Stimulated activated CD4-positive, alpha-beta T cell treated with anti-CD3 and anti-CD28 coated beads, Interleukin-15, amount 100 ng/mL, for 1 hour (primary cell): ENCODE measurements at regions not wholly inside any gene's neighbourhood (a gene's known extent, or its start where the extent isn't known, plus 50 kb on each side); places are given as distances from the start of the nearest gene placed in this dataset.

Experiments used
- DNase-seq, 2 donors: peaks; one replicate each; pipeline ENCODE4 v3.0.0-alpha.2; 2020; ENCODE audit warnings: low read depth in 1 of 2, low spot score in 1 of 2

DNA sequence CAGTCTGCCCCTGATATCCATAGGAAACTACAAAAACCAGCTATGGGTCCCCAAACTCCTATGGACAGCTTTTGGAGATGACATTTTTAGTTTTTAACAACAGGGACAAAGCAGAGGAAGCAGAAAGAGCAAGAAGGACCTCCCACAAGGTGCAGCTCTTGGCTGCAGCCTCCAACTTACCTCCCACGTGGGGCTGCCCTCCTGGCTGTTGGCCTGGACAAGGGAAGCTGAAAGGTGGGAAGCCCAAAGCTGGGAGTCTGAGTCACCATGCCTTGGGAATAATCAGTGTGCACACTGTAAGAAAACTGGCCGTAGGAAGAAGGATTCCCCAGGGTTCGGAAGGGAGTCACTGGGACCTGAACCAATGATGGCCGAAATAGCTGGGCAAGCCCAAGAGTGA, 51.8 kb upstream of the PAX1 start:
- DNase-seq: no peak

GRCh38 chr20:21643417-21643816, 62.0 kb upstream of the PAX1 start:
- DNase-seq: no peak

DNA sequence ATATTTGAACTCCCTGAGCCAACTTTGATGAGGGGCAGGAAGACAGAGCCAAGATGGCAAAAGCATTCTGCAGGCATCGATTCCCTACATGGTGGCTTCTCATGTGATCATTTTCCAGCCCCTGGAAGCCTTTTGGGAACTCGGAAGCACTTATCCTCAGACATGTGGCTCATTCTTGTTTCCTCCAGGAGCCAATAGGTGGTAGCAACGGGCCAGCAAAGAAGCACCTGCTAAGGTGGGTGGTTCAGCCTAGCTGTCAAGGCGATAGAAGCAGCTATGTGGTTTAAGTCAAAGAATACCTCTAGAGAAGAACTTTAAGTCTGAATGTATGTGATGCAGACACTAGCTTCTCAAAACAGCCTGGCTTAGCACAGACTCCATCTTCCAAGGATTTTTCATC, 64.9 kb upstream of the PAX1 start:
- no peak for DNase-seq

GRCh38 chr20:21633829-21634228, 71.6 kb upstream of the PAX1 start:
- no peak for DNase-seq

DNA sequence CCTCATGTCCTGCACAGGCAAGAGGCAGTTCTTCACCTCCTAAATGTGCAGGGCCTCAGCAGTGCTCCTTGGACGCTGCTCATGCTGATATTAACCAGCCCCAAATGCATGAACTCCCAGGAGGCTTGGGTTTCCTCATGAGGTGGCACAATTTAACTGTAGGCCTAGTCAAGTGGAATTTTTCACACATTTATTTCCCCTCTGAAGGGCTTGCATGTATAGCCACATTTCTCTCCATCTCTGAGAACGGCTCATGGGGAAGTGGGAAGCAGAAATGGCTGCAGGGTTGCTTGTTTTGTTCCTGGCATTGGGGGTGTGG, 72.8 kb upstream of the PAX1 start:
- no peak for DNase-seq

GRCh38 chr20:21632031-21632734, 73.3 kb upstream of the PAX1 start:
- DNase-seq: no peak

- no peak for DNase-seq
Observed at GRCh38 chr20:21628800-21629199, 76.7 kb upstream of the PAX1 start.

DNA sequence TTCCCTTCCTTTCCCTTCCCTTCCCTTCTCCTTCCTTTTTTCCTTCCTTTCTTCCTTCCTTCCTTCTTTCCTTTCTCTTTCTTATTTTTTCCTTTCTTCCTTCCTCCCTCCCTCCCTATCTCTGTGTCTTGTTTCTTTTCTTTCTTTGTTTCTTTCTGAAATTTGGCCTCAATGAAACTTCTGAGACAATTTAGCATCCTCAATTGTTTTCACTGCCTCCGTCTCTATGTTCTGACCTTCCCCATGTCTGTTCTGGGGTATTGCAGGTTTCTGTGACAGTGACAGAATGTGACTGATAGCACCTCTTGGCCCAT, 81.7 kb upstream of the PAX1 start:
- no peak for DNase-seq

DNA sequence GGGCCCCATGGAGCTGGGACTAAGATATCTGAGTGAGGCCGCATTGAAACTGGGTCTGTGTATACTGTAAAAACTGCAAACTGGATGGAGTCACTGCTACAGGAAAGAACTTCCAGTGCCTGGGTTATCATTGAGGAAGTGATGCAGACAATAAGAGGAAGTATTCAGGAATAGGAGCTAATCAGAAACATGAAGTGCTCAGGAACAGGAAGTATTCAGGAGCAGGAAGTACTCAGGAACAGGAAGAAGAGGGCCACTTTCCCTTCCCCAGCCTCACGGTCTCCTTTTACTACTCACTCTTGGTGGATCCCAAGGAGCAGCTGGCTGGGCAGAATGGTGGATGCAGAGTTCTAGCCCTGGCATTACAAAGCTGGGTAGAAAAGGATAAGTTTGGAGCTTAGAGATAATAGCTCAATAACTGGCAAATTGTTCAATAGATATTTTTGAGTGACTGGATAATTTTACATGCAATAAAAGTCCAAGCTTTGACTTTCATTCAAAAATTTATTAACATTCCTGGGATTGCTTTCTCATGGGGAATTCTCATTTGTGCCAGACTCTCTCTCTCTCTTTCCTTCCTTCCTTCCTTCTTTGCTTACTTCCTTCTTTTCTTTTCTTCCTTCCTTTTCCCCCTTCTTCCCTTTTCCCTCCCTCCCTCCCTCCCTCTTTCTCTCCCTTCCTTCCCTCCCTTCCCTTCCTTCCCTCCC, 82.2 kb upstream of the PAX1 start:
- no peak for DNase-seq

- no peak for DNase-seq
Observed at GRCh38 chr20:21622097-21622857, 83.2 kb upstream of the PAX1 start.

DNA sequence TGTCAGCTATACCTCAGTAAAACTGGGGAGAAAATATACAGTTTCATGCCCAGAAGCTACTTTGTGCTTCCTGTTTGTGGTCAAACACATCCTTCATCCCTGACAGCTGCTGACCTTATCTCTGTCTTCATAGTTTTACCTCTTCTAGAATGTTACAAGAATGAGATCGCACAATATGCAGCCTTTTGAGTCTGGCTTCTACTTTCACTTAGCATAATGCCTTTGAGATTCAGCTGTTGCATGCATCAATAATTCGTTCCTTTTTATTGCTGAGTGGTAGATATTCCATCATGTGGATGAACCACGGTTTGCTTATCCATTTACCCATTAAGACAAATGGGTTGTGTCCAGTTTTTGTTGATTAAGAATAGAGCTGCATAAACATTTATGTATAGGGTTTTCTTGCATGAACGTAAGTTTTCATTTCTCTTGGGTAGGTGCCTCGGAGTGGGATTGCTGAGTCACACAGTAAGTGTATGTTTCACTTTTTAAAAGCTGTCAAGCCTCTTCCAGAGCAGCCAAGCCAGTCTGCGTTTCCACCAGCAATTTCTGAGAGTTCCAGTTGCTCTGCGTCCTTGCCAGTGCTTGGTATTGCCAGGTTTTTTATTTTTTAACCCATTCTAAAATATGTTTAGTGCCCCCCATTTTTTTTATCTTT, 86.6 kb upstream of the PAX1 start:
- DNase-seq: no peak

- DNase-seq: peak in 1 of 2 donors; percentile 21
Observed at GRCh38 chr20:21615617-21616080, 89.8 kb upstream of the PAX1 start.

DNA sequence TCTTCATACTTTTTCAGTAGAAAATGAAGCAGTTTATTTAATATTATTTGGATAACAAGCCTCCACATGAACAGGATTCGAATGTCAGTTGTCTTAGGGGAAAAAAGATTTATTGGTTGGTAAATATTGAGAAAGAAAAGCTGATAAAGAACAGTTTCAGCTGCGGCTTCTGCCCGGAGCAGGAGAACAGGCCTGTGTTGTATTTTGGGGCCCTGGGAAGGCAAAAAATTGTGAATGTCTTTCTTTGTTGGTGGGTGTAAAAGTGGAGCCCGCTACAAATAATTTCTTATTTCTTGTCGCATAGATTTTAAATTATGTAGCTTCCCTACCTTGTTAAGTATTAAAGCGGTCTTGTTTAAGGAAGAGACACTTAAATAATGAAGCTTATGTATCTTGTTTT, 90.5 kb upstream of the PAX1 start:
- no peak for DNase-seq

GRCh38 chr20:21613512-21613911, 92.0 kb upstream of the PAX1 start:
- DNase-seq: no peak

- DNase-seq: no peak
Observed at GRCh38 chr20:21609981-21610380, 95.5 kb upstream of the PAX1 start.

DNA sequence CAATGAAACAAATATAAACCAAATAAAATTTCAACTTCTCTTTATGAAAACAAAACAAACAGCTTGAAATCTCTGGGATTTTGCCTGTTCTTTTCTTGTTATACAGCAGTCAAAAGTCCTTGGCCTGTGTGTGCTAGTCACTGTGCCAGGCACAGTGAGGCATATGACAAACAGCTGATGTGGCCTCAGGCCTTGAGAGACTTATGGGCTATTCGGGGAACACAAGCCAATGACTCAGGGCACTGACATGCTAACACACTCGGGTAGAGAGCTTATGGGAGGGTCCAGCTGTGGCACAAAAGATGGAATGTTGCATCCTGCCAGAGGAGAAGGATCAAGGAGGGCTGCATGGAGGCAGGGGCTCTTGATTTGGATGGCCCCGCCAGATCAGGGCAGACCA, 95.4 kb upstream of the NKX2-2 start:
- DNase-seq: no peak

DNA sequence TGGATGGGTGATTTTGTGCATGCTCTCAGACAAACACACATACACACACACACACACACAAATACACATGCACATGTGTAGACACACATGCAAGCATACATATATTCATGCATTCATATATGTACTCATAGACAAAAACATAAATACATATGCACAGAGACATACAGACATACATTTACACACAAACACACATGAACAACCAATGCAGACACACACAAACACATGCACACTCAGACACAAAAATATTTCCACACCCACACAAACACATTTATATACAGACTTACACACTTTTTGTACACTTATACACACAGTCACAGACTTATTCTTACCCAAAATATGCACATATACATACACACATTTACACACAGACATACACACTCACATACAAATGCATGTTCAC, 94.9 kb upstream of the NKX2-2 start:
- DNase-seq: no peak

DNA sequence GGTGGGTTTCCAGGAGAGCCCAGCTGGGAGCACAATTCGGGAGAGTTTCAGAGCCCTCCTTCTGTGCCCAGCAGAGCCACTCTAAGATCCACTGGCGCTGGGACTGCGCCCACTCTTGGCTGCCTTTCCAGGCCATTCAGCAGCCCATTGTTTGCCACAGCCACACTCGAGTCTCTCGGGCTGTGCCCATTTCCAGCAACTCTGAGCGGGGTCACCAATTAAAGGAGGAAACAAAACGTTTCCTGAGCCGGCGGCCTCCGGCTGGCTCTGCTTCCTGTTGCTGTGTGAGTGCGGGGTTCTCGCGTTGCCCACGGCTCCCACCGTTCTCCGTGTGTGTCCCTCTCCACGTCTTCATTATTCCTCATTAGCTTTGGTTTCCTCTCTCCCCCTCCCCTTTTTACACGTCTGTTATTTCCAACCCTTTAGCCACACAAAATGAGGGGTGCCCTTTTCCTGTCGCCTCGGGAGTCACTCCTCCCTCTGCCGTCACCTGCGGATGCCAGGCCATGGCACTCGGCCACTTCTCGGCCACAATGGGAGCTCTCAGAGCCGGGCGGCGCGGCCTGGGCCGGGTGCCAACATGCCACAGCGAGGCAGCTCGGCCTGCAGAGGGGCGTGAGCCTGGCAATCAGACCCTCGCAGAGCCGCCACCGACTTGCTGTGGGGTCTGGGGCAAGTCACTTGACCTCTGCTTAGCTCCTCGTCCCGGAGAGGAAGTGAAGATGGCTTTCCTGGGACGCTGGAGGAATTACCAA, 94.3 kb upstream of the NKX2-2 start:
- DNase-seq: no peak

- DNase-seq: no peak
Observed at GRCh38 chr20:21601799-21602198, 87.9 kb upstream of the NKX2-2 start.

DNA sequence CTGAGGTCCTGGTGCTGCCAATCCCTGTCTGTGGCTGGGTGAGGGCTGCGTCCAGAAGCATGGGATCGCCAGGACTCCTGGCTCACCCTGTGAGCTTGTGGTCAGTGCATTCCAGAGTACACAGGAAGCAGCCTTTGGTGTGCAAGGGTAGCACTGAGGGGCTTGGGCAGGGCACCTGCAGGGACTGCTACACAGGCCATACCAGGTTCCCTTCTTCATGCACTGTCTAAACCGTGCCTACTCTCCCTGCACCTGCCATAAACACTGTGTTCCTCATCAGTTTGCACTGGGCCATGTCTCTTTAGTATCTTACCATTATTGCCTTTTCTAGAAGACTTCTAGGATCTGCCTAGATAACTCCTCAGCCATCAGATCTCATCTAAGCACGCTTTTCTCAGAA, 72.8 kb upstream of the NKX2-2 start:
- DNase-seq: no peak

DNA sequence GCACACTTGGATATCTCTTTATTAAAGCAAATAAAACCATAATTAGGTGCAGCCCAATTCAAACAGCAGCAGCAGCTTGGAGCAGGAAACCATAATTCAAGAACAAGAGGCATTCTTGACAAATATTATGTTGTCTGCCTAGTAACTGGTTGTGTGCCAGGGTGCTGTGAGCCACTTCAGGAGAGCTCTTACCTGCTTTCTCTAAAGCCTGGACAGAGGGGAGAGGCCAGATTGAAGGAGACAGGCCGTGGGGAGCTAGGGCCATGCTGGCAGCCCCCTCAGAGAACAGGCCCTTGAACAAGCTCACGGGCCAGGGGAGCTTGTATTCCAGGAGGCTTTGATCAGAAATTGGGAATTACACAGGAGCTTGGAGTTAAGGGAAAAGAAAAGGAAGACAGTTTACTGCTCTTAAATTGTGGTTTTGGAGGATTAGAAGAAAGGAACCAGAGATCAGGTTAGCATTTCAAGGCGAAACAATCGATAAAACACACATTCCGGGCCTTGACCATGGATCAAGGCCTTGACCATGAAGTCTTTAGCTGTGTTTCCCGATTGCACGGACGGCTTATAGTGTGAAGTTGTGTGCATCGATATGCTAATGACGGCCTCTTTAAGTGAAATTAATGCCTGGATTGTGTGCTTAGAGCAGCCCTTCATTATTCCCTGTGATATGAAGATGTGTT, 69.8 kb upstream of the NKX2-2 start:
- no peak for DNase-seq
